ENCODE measurements at regions not wholly inside any gene's neighbourhood (a gene's known extent, or its start where the extent isn't known, plus 50 kb on each side); places are given as distances from the start of the nearest gene placed in this dataset.

DNA sequence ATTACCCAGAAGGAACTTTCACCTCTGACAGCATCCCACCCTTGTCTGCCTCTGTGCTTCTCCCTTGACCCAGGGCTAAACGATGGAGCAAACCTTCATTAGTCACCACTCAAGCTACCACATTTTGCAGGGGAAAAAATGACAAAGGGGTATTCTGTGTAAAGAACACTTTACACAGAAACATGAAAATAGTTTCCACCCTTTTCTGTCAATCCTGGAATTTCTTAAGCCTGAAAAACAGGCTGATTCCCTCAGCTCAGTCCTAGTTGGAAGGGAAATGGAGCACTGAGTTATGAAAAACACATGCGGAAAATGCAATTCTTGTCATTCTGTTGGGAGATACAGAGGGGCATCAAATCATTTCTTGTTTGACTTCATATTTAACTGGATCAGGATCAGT is 175.0 kb upstream of the HNRNPA3 start:
- Mint-ChIP-seq H3K27ac (ENCODE audit: unreplicated experiment) (no peak overlapping the region), H3K4me1 (ENCODE audit: low read depth, unreplicated experiment) (no peaks in the 10 kb centered on the region), H3K4me3 (ENCODE audit: unreplicated experiment) (no peak overlapping the region), H3K9me3 (ENCODE audit: unreplicated experiment) (no peaks in the 10 kb centered on the region), H3K36me3 (ENCODE audit: unreplicated experiment) (no peaks in the 10 kb centered on the region), H3K27me3 (ENCODE audit: unreplicated experiment) (no peaks in the 10 kb centered on the region)
- DNase-seq, result no peak
- TF ChIP-seq, protein P1, sequence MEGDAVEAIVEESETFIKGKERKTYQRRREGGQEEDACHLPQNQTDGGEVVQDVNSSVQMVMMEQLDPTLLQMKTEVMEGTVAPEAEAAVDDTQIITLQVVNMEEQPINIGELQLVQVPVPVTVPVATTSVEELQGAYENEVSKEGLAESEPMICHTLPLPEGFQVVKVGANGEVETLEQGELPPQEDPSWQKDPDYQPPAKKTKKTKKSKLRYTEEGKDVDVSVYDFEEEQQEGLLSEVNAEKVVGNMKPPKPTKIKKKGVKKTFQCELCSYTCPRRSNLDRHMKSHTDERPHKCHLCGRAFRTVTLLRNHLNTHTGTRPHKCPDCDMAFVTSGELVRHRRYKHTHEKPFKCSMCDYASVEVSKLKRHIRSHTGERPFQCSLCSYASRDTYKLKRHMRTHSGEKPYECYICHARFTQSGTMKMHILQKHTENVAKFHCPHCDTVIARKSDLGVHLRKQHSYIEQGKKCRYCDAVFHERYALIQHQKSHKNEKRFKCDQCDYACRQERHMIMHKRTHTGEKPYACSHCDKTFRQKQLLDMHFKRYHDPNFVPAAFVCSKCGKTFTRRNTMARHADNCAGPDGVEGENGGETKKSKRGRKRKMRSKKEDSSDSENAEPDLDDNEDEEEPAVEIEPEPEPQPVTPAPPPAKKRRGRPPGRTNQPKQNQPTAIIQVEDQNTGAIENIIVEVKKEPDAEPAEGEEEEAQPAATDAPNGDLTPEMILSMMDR (IDR thresholded peaks at IDR 0.05; ENCODE audit: partially characterized antibody, unreplicated experiment), result no peak

DNA sequence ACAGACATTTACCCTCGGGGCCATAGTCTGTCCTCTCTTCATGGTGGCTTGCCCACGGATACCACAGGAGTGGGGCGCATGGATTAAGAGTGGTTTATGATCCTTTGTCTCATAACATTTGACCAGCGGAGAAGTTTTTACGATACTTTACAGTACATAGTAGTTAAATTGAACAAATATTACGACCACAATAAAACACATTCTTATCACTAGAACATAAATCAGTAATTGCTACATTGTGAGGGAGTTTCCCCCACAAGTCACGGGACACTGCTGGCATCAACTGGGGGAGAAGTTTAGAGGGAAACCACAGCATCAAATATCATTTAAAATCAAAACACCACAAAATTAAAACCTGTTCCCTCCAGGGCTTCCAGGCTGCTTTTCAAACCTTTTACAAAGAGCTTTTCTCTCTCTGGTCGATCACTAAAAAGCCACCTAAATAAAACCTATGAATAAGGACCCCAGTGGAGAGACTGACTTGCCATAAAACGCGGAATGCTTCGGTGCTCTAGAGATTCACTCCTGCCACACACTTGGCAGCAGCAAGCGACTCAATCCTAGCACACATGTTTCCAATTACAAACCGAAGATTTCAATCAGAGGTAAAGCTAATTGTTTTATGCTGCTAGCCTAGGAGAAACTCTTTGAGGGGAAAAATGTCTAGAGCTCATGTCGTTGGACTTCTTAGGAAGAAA is 173.7 kb upstream of the HNRNPA3 start:
- no peaks in the 10 kb centered on the region for H3K36me3 Mint-ChIP-seq (ENCODE audit: unreplicated experiment)
- H3K27me3 Mint-ChIP-seq (ENCODE audit: unreplicated experiment), result peaks cover 1% of the 10 kb centered on the region
- H3K27ac Mint-ChIP-seq (ENCODE audit: unreplicated experiment), result no peak overlapping the region
- H3K9me3 Mint-ChIP-seq (ENCODE audit: unreplicated experiment), result no peaks in the 10 kb centered on the region
- H3K4me3 Mint-ChIP-seq (ENCODE audit: unreplicated experiment), result no peak overlapping the region
- TF ChIP-seq, protein P1 (IDR thresholded peaks at IDR 0.05; ENCODE audit: partially characterized antibody, unreplicated experiment), result no peak
- DNase-seq, result no peak
- no peaks in the 10 kb centered on the region for H3K4me1 Mint-ChIP-seq (ENCODE audit: low read depth, unreplicated experiment)

DNA sequence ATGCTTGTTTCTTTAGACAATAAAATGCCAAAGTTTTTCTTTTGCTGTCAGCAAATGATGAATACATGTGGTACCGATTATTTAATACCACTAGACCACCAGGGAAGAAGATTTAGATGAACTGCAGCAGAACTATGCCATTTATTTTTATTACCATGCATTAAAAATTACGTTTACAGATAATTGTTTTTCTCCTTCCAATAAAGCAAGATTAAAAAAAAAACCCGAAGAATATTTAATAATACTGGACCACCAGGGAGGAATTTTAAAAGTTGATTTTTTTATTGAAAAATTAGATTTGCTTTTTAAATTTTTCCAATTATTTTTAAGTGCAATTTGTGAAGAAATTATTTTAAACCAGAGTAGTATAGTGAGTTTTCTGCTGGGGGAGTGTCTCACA is 170.3 kb upstream of the HNRNPA3 start:
- Mint-ChIP-seq H3K9me3 (ENCODE audit: unreplicated experiment) (no peaks in the 10 kb centered on the region), H3K4me1 (ENCODE audit: low read depth, unreplicated experiment) (no peaks in the 10 kb centered on the region), H3K4me3 (ENCODE audit: unreplicated experiment) (no peak overlapping the region), H3K27ac (ENCODE audit: unreplicated experiment) (no peak overlapping the region), H3K27me3 (ENCODE audit: unreplicated experiment) (peaks cover 3% of the 10 kb centered on the region), H3K36me3 (ENCODE audit: unreplicated experiment) (no peaks in the 10 kb centered on the region)
- TF ChIP-seq, protein P1 (IDR thresholded peaks at IDR 0.05; ENCODE audit: partially characterized antibody, unreplicated experiment), result no peak
- no peak for DNase-seq

DNA sequence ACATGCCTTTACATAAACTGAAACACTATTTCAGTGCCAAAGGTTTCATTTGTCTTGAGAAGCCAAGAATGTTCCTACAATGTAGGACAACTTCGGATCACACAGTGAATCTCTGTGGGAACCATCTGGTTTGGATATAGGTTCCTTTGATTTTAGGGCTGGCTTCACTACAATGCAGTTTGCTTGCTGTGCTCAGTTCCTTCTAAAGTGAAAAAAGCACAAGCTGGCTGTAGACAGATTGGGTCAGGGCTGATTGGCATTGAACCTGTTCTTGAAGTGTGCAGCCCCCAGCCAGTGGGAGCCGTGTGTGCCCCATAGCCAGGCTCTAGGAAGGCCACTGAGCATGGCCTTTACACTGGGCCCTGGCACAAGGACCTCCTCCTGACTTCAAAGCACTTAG is 167.9 kb upstream of the HNRNPA3 start:
- peaks cover 3% of the 10 kb centered on the region for H3K27me3 Mint-ChIP-seq (ENCODE audit: unreplicated experiment)
- no peak overlapping the region for H3K27ac Mint-ChIP-seq (ENCODE audit: unreplicated experiment)
- no peaks in the 10 kb centered on the region for H3K4me1 Mint-ChIP-seq (ENCODE audit: low read depth, unreplicated experiment)
- H3K36me3 Mint-ChIP-seq (ENCODE audit: unreplicated experiment), result no peaks in the 10 kb centered on the region
- H3K9me3 Mint-ChIP-seq (ENCODE audit: unreplicated experiment), result no peaks in the 10 kb centered on the region
- TF ChIP-seq, protein P1 (IDR thresholded peaks at IDR 0.05; ENCODE audit: partially characterized antibody, unreplicated experiment), result no peak
- DNase-seq, result no peak
- no peak overlapping the region for H3K4me3 Mint-ChIP-seq (ENCODE audit: unreplicated experiment)

DNA sequence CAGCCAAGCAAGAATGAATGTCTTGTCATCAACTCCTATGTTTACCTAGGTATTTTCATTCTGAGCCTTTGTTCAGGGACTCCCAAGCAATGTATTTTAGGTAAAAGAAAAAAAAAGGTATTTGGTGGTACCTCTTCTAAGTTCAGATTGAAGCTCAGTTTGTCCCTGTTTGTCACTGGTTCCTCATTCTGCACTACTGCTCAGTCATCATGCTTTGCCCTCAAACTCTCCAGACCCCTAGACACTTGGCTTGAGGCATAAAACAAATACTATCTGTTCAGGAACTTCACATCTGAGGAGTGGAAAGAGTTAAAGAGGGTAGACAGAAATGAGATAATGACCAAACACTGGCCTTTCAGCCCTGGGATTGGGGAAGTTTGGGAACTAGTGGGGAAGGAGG is 163.6 kb upstream of the HNRNPA3 start:
- peaks cover 1% of the 10 kb centered on the region for H3K27me3 Mint-ChIP-seq (ENCODE audit: unreplicated experiment)
- H3K4me3 Mint-ChIP-seq (ENCODE audit: unreplicated experiment), result no peak overlapping the region
- no peaks in the 10 kb centered on the region for H3K36me3 Mint-ChIP-seq (ENCODE audit: unreplicated experiment)
- no peak overlapping the region for H3K27ac Mint-ChIP-seq (ENCODE audit: unreplicated experiment)
- TF ChIP-seq, protein P1 (IDR thresholded peaks at IDR 0.05; ENCODE audit: partially characterized antibody, unreplicated experiment), result no peak
- no peaks in the 10 kb centered on the region for H3K9me3 Mint-ChIP-seq (ENCODE audit: unreplicated experiment)
- no peaks in the 10 kb centered on the region for H3K4me1 Mint-ChIP-seq (ENCODE audit: low read depth, unreplicated experiment)
- DNase-seq, result no peak
